ENCODE measurements at regions not wholly inside any gene's neighbourhood (a gene's known extent, or its start where the extent isn't known, plus 50 kb on each side); places are given as distances from the start of the nearest gene placed in this dataset.

DNA sequence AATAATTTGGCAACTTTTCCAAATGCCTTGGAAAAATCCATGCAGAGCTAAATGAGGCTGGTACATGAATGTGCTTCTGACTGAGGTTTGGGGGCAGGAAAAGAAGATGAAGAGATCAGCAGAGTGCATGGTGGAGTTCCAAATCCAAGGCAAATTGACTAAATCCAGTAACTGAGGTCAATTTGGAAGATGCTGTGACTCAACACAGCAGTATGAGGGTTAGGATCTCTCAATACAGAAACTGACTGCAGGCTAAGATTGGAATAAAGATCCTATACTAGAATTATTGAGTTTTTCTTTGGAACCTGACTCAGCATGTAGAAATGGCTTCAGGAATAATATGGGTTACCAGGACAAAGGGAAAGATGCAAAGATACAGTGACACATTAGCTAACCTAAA is 99.3 kb upstream of the FAT3 start:
- POLR2A ChIA-PET: no interaction called here
- intact Hi-C loops (cut with micrococcal nuclease; ENCODE audit: unreplicated experiment): no loop called here
- H3K36me3 Mint-ChIP-seq (ENCODE audit: insufficient read depth, unreplicated experiment): no peaks in the 10 kb centered on the region

GRCh38 chr11:92123540-92123939 is 101.1 kb upstream of the FAT3 start:
- DNase-seq: no peak
- no peaks in the 10 kb centered on the region for H3K27me3 ChIP-seq (replicated peaks; ENCODE audit: control insufficient read depth, insufficient read depth, low read length)
- no peaks in the 10 kb centered on the region for H3K4me1 ChIP-seq
- intact Hi-C loops (cut with micrococcal nuclease; ENCODE audit: unreplicated experiment): no loop called here
- Mint-ChIP-seq H3K27ac (ENCODE audit: unreplicated experiment) (no peak overlapping the region), H3K27me3 (ENCODE audit: insufficient read depth, unreplicated experiment) (peaks cover 3% of the 10 kb centered on the region), H3K36me3 (ENCODE audit: insufficient read depth, unreplicated experiment) (no peaks in the 10 kb centered on the region), H3K4me1 (ENCODE audit: low read depth, unreplicated experiment) (peaks cover 6% of the 10 kb centered on the region), H3K9me3 (ENCODE audit: unreplicated experiment) (no peaks in the 10 kb centered on the region), H3K4me3 (ENCODE audit: unreplicated experiment) (no peak overlapping the region)
- H3K9me3 ChIP-seq: no peaks in the 10 kb centered on the region
- H3K4me3 ChIP-seq (ENCODE audit: low read depth, low read length): no peak overlapping the region
- BruUV-seq (replicated peaks): no TSS peak
- TF ChIP-seq, protein P1, sequence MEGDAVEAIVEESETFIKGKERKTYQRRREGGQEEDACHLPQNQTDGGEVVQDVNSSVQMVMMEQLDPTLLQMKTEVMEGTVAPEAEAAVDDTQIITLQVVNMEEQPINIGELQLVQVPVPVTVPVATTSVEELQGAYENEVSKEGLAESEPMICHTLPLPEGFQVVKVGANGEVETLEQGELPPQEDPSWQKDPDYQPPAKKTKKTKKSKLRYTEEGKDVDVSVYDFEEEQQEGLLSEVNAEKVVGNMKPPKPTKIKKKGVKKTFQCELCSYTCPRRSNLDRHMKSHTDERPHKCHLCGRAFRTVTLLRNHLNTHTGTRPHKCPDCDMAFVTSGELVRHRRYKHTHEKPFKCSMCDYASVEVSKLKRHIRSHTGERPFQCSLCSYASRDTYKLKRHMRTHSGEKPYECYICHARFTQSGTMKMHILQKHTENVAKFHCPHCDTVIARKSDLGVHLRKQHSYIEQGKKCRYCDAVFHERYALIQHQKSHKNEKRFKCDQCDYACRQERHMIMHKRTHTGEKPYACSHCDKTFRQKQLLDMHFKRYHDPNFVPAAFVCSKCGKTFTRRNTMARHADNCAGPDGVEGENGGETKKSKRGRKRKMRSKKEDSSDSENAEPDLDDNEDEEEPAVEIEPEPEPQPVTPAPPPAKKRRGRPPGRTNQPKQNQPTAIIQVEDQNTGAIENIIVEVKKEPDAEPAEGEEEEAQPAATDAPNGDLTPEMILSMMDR (IDR thresholded peaks at IDR 0.05; ENCODE audit: insufficient read depth in 1 of 2, low read depth in 1 of 2, low read length in 1 of 2, severe bottlenecking in 1 of 2, unreplicated experiment in 1 of 2): no peak
- CTCF ChIA-PET: no interaction called here
- H3K36me3 ChIP-seq (ENCODE audit: control insufficient read depth, insufficient read depth, low read length): no peaks in the 10 kb centered on the region
- POLR2A ChIA-PET: no interaction called here

More for the DNA sequence above, 99.3 kb upstream of the FAT3 start:
- Mint-ChIP-seq H3K4me3 (ENCODE audit: unreplicated experiment) (no peak overlapping the region), H3K27me3 (ENCODE audit: insufficient read depth, unreplicated experiment) (no peaks in the 10 kb centered on the region), H3K4me1 (ENCODE audit: low read depth, unreplicated experiment) (peaks cover 6% of the 10 kb centered on the region), H3K9me3 (ENCODE audit: unreplicated experiment) (no peaks in the 10 kb centered on the region), H3K27ac (ENCODE audit: unreplicated experiment) (no peak overlapping the region)
- no peaks in the 10 kb centered on the region for H3K4me1 ChIP-seq
- H3K9me3 ChIP-seq: no peaks in the 10 kb centered on the region
- H3K4me3 ChIP-seq (ENCODE audit: low read depth, low read length): no peak overlapping the region
- H3K27me3 ChIP-seq (replicated peaks; ENCODE audit: control insufficient read depth, insufficient read depth, low read length): no peaks in the 10 kb centered on the region
- no peaks in the 10 kb centered on the region for H3K36me3 ChIP-seq (ENCODE audit: control insufficient read depth, insufficient read depth, low read length)
- TF ChIP-seq, protein P1 (IDR thresholded peaks at IDR 0.05; ENCODE audit: insufficient read depth in 1 of 2, low read depth in 1 of 2, low read length in 1 of 2, severe bottlenecking in 1 of 2, unreplicated experiment in 1 of 2): no peak
- BruUV-seq (replicated peaks): no TSS peak
- DNase-seq: no peak
- CTCF ChIA-PET: no interaction called here

DNA sequence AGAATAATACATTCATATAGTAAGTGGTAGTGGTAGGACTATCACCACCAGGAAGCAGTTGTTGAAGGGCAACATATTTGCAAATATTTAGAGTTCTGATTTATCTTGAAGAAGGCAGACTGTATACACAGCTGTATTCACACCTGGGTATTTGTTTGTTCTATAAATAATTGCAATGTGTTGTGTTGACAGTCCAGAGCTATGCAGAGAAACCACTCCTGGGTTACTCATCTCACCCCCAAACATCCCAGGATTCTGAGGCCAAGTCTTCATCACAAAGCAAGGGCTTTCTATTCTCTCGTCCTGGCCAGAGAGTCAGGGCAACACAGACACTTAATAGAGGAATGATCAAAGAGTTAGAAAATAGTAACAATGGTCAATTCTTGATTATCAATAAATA is 102.1 kb upstream of the FAT3 start:
- no TSS peak for BruUV-seq (replicated peaks)
- POLR2A ChIA-PET: no interaction called here
- no peaks in the 10 kb centered on the region for H3K36me3 Mint-ChIP-seq (ENCODE audit: insufficient read depth, unreplicated experiment)
- TF ChIP-seq, protein P1 (IDR thresholded peaks at IDR 0.05; ENCODE audit: insufficient read depth in 1 of 2, low read depth in 1 of 2, low read length in 1 of 2, severe bottlenecking in 1 of 2, unreplicated experiment in 1 of 2): no peak
- no peak overlapping the region for H3K27ac Mint-ChIP-seq (ENCODE audit: unreplicated experiment)
- intact Hi-C loops (cut with micrococcal nuclease; ENCODE audit: unreplicated experiment): no loop called here
- H3K9me3 Mint-ChIP-seq (ENCODE audit: unreplicated experiment): no peaks in the 10 kb centered on the region
- Histone ChIP-seq H3K9me3 (no peaks in the 10 kb centered on the region), H3K4me1 (no peaks in the 10 kb centered on the region), H3K27me3 (replicated peaks; ENCODE audit: control insufficient read depth, insufficient read depth, low read length) (no peaks in the 10 kb centered on the region), H3K4me3 (ENCODE audit: low read depth, low read length) (no peak overlapping the region), H3K36me3 (ENCODE audit: control insufficient read depth, insufficient read depth, low read length) (no peaks in the 10 kb centered on the region)
- CTCF ChIA-PET: no interaction called here
- H3K4me3 Mint-ChIP-seq (ENCODE audit: unreplicated experiment): no peak overlapping the region
- peaks cover 6% of the 10 kb centered on the region for H3K4me1 Mint-ChIP-seq (ENCODE audit: low read depth, unreplicated experiment)
- peaks cover 3% of the 10 kb centered on the region for H3K27me3 Mint-ChIP-seq (ENCODE audit: insufficient read depth, unreplicated experiment)
- no peak for DNase-seq

Data from Caco-2 (cell line).